Endodermal cell (in vitro differentiated cells): ENCODE measurements at regions not wholly inside any gene's neighbourhood (a gene's known extent, or its start where the extent isn't known, plus 50 kb on each side); places are given as distances from the start of the nearest gene placed in this dataset.

Experiments used
- DNase-seq: peaks from one replicate; pipeline ENCODE4 v3.0.0-alpha.2; 2017
- H3K27ac ChIP-seq: 2 replicates; pipeline ENCODE4 v1.5.1; 2013; ENCODE audit warnings: mild to moderate bottlenecking, low read depth, low read length, moderate library complexity
- H3K27me3 ChIP-seq: 2 replicates; pipeline ENCODE4 v1.6.1; 2013; ENCODE audit warnings: mild to moderate bottlenecking, low read length, moderate library complexity; ENCODE audit not compliant: insufficient read depth, control insufficient read depth, poor library complexity, severe bottlenecking
- H3K36me3 ChIP-seq: 2 replicates; pipeline ENCODE4 v1.7.0; 2013; ENCODE audit warnings: mild to moderate bottlenecking, low read length, moderate library complexity; ENCODE audit not compliant: control insufficient read depth, insufficient read depth
- H3K4me1 ChIP-seq: one replicate; pipeline ENCODE4 v1.7.0; 2013; ENCODE audit warnings: low read length; ENCODE audit not compliant: control insufficient read depth, insufficient read depth
- H3K4me3 ChIP-seq: 2 replicates; pipeline ENCODE4 v1.5.1; 2013; ENCODE audit warnings: mild to moderate bottlenecking, low read length, moderate library complexity
- H3K9ac ChIP-seq: 2 replicates; pipeline ENCODE4 v1.6.1; 2013; ENCODE audit warnings: mild to moderate bottlenecking, low read length, moderate library complexity; ENCODE audit not compliant: poor library complexity, severe bottlenecking; ENCODE audit errors: extremely low read depth
- H3K9me3 ChIP-seq: 2 replicates; pipeline ENCODE4 v1.6.1; 2013; ENCODE audit warnings: mild to moderate bottlenecking, low read length, moderate library complexity; ENCODE audit not compliant: control insufficient read depth
- H3K27ac Mint-ChIP-seq: 2 replicates; pipeline ENCODE4 v1.8.0; 2020; ENCODE audit warnings: mixed read lengths
- H3K27me3 Mint-ChIP-seq: 2 replicates; pipeline ENCODE4 v1.8.0; 2021; ENCODE audit warnings: mild to moderate bottlenecking, mixed read lengths; ENCODE audit not compliant: insufficient read depth
- H3K36me3 Mint-ChIP-seq: 2 replicates; pipeline ENCODE4 v1.8.0; 2020; ENCODE audit warnings: low read depth, mixed read lengths
- H3K4me1 Mint-ChIP-seq: 2 replicates; pipeline ENCODE4 v1.8.0; 2020; ENCODE audit warnings: mixed read lengths
- H3K4me3 Mint-ChIP-seq: 2 replicates; pipeline ENCODE4 v1.8.0; 2020; ENCODE audit warnings: mild to moderate bottlenecking, moderate library complexity, mixed read lengths
- H3K9me3 Mint-ChIP-seq: 2 replicates; pipeline ENCODE4 v1.8.0; 2020; ENCODE audit warnings: mild to moderate bottlenecking, mixed read lengths
- CTCF ChIP-seq: fragments of 200-600 bp; sonication (generic); conservative IDR thresholded peaks from 2 replicates; pipeline ENCODE4 v1.5.0; 2021; ENCODE audit warnings: antibody characterized with exemption, mild to moderate bottlenecking
- WGBS, 2 experiments: methylation state at CpG; one replicate each; pipeline versions ENCODE4 v1.1.5 to v1.1.7; 2013; ENCODE audit warnings: missing lambda C conversion rate in 2 of 2, mixed read lengths in 1 of 2; ENCODE audit not compliant: insufficient coverage in 1 of 2, insufficient read length in 1 of 2; 5-methylcytosine and 5-hydroxymethylcytosine counted together

GRCh38 chr3:99287876-99288275, 350.5 kb upstream of the COL8A1 start:
- no peaks in the 10 kb centered on the region for H3K36me3 ChIP-seq
- H3K27ac Mint-ChIP-seq, result no peak overlapping the region
- no peak for DNase-seq
- no peak overlapping the region for H3K9ac ChIP-seq
- H3K27ac ChIP-seq, result no peak overlapping the region
- H3K4me3 ChIP-seq, result no peak overlapping the region
- 80 to 93% methylated on average over 2 of the region's 2 CpGs for WGBS, 2 experiments
- no peaks in the 10 kb centered on the region for H3K27me3 Mint-ChIP-seq
- peaks cover 11% of the 10 kb centered on the region for H3K9me3 Mint-ChIP-seq
- no peaks in the 10 kb centered on the region for H3K27me3 ChIP-seq
- no peaks in the 10 kb centered on the region for H3K4me1 ChIP-seq
- no peak overlapping the region for H3K4me3 Mint-ChIP-seq
- no peak for TF ChIP-seq CTCF
- peaks cover 4% of the 10 kb centered on the region for H3K9me3 ChIP-seq
- H3K4me1 Mint-ChIP-seq, result no peaks in the 10 kb centered on the region
- H3K36me3 Mint-ChIP-seq, result no peaks in the 10 kb centered on the region

- Histone ChIP-seq H3K4me3 (no peak overlapping the region), H3K9me3 (peaks cover 4% of the 10 kb centered on the region), H3K36me3 (no peaks in the 10 kb centered on the region), H3K27me3 (no peaks in the 10 kb centered on the region), H3K4me1 (no peaks in the 10 kb centered on the region), H3K27ac (no peak overlapping the region), H3K9ac (no peak overlapping the region)
- TF ChIP-seq CTCF, result no peak
- Mint-ChIP-seq H3K9me3 (peaks cover 11% of the 10 kb centered on the region), H3K36me3 (no peaks in the 10 kb centered on the region), H3K27ac (no peak overlapping the region), H3K4me3 (no peak overlapping the region), H3K27me3 (no peaks in the 10 kb centered on the region), H3K4me1 (no peaks in the 10 kb centered on the region)
- DNase-seq, result no peak
Observed at GRCh38 chr3:99286266-99286845, 352.0 kb upstream of the COL8A1 start.

GRCh38 chr3:99269606-99270351, 368.3 kb upstream of the DCBLD2 start:
- Histone ChIP-seq H3K27ac (no peak overlapping the region), H3K4me3 (no peak overlapping the region), H3K27me3 (no peaks in the 10 kb centered on the region), H3K9me3 (no peaks in the 10 kb centered on the region), H3K9ac (no peak overlapping the region), H3K36me3 (no peaks in the 10 kb centered on the region), H3K4me1 (no peaks in the 10 kb centered on the region)
- no peak for TF ChIP-seq CTCF
- no peaks in the 10 kb centered on the region for H3K27me3 Mint-ChIP-seq
- 89 to 94% methylated on average over 6 to 9 of the region's 9 CpGs for WGBS, 2 experiments
- no peak overlapping the region for H3K4me3 Mint-ChIP-seq
- H3K36me3 Mint-ChIP-seq, result no peaks in the 10 kb centered on the region
- no peaks in the 10 kb centered on the region for H3K9me3 Mint-ChIP-seq
- DNase-seq, result no peak
- H3K4me1 Mint-ChIP-seq, result peaks cover 1% of the 10 kb centered on the region
- no peak overlapping the region for H3K27ac Mint-ChIP-seq
